C4-2B (cell line): ENCODE measurements at regions not wholly inside any gene's neighbourhood (a gene's known extent, or its start where the extent isn't known, plus 50 kb on each side); places are given as distances from the start of the nearest gene placed in this dataset.

Source experiments
- ZFX ChIP-seq: fragments of 450-650 bp; IDR thresholded peaks from 2 replicates; pipeline ENCODE4 v1.6.1; 2017
- TF ChIP-seq, protein P1 (sequence below): fragments of 450-650 bp; conservative IDR thresholded peaks from 2 replicates; pipeline ENCODE4 v1.5.1; 2017; ENCODE audit warnings: mild to moderate bottlenecking

GRCh38 chr11:80194625-80195024 is 753.8 kb upstream of the TENM4 start:
- TF ChIP-seq, protein P1, sequence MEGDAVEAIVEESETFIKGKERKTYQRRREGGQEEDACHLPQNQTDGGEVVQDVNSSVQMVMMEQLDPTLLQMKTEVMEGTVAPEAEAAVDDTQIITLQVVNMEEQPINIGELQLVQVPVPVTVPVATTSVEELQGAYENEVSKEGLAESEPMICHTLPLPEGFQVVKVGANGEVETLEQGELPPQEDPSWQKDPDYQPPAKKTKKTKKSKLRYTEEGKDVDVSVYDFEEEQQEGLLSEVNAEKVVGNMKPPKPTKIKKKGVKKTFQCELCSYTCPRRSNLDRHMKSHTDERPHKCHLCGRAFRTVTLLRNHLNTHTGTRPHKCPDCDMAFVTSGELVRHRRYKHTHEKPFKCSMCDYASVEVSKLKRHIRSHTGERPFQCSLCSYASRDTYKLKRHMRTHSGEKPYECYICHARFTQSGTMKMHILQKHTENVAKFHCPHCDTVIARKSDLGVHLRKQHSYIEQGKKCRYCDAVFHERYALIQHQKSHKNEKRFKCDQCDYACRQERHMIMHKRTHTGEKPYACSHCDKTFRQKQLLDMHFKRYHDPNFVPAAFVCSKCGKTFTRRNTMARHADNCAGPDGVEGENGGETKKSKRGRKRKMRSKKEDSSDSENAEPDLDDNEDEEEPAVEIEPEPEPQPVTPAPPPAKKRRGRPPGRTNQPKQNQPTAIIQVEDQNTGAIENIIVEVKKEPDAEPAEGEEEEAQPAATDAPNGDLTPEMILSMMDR: no peak
- no peak for TF ChIP-seq ZFX
